ENCODE measurements at regions not wholly inside any gene's neighbourhood (a gene's known extent, or its start where the extent isn't known, plus 50 kb on each side); places are given as distances from the start of the nearest gene placed in this dataset.

- no peak overlapping the region for H2AFZ ChIP-seq (ENCODE audit: insufficient read depth, low read depth, low read length, poor library complexity, severe bottlenecking)
- H4K20me1 ChIP-seq (ENCODE audit: control insufficient read depth, insufficient read depth, low read length, poor library complexity, severe bottlenecking): no peaks in the 10 kb centered on the region
- Mint-ChIP-seq H3K4me1 (no peaks in the 10 kb centered on the region), H3K27ac (no peak overlapping the region), H3K27me3 (no peaks in the 10 kb centered on the region), H3K4me3 (no peak overlapping the region), H3K9me3 (ENCODE audit: insufficient read depth) (no peaks in the 10 kb centered on the region)
- DNase-seq (no peak), ATAC-seq (ENCODE audit: low read depth) (no peak)
- POLR2A ChIA-PET: no interaction called here
- TF ChIP-seq EZH2 (IDR thresholded peaks at IDR 0.05; ENCODE audit: borderline replicate concordance, insufficient read depth, low read depth, low read length, poor library complexity, severe bottlenecking) (no peak), CTCF (IDR thresholded peaks at IDR 0.05) (no peak)
- no peaks in the 10 kb centered on the region for H3K27me3 ChIP-seq (replicated peaks in 1 of 4; ENCODE audit: control extremely low read depth in 1 of 4, control insufficient read depth in 3 of 4, insufficient read depth in 4 of 4, low read length in 3 of 4)
- H3K9ac ChIP-seq (ENCODE audit: low read length): no peak overlapping the region
- CTCF ChIA-PET: no interaction called here
- H3K36me3 ChIP-seq (replicated peaks in 1 of 2; ENCODE audit: control extremely low read depth in 1 of 2, control insufficient read depth in 1 of 2, extremely low read depth in 1 of 2, insufficient read depth in 2 of 2, low read length in 1 of 2): no peaks in the 10 kb centered on the region
- no peaks in the 10 kb centered on the region for H3K79me2 ChIP-seq (ENCODE audit: control insufficient read depth, insufficient read depth, low read length)
- no peak overlapping the region for H3K4me2 ChIP-seq (replicated peaks; ENCODE audit: low read depth, low read length, poor library complexity, severe bottlenecking)
- intact Hi-C loops (cut with micrococcal nuclease): no loop called here
- H3K4me3 ChIP-seq (ENCODE audit: control extremely low read depth in 1 of 5, extremely low read depth in 1 of 5, insufficient read depth in 1 of 5, low read depth in 2 of 5, low read length in 4 of 5): no peak overlapping the region
- H3K9me3 ChIP-seq (ENCODE audit: control extremely low read depth in 1 of 3, control insufficient read depth in 2 of 3, insufficient read depth in 1 of 3, low read length in 2 of 3): no peaks in the 10 kb centered on the region
- no peaks in the 10 kb centered on the region for H3K4me1 ChIP-seq (ENCODE audit: control insufficient read depth in 2 of 2, insufficient read depth in 2 of 2, low read length in 2 of 2)
- WGBS (ENCODE audit: insufficient coverage): no CpG with 5 or more reads among the region's 3 CpGs
- H3K27ac ChIP-seq (ENCODE audit: low read length in 2 of 2): no peak overlapping the region
Measured at GRCh38 chr12:91252341-91252740, 69.7 kb upstream of the DCN start.

GRCh38 chr12:91250273-91250665 is 67.7 kb upstream of the DCN start:
- H3K36me3 ChIP-seq (replicated peaks in 1 of 2; ENCODE audit: control extremely low read depth in 1 of 2, control insufficient read depth in 1 of 2, extremely low read depth in 1 of 2, insufficient read depth in 2 of 2, low read length in 1 of 2): no peaks in the 10 kb centered on the region
- Mint-ChIP-seq H3K4me1 (no peaks in the 10 kb centered on the region), H3K9me3 (ENCODE audit: insufficient read depth) (no peaks in the 10 kb centered on the region), H3K4me3 (no peak overlapping the region), H3K27me3 (no peaks in the 10 kb centered on the region), H3K27ac (no peak overlapping the region)
- H3K4me1 ChIP-seq (ENCODE audit: control insufficient read depth in 2 of 2, insufficient read depth in 2 of 2, low read length in 2 of 2): no peaks in the 10 kb centered on the region
- ATAC-seq (ENCODE audit: low read depth): no peak
- WGBS (ENCODE audit: insufficient coverage): 80% methylated on average over 1 of the region's 2 CpGs
- intact Hi-C loops (cut with micrococcal nuclease): no loop called here
- no peak overlapping the region for H3K27ac ChIP-seq (ENCODE audit: low read length in 2 of 2)
- H3K4me3 ChIP-seq (ENCODE audit: control extremely low read depth in 1 of 5, extremely low read depth in 1 of 5, insufficient read depth in 1 of 5, low read depth in 2 of 5, low read length in 4 of 5): no peak overlapping the region
- no peaks in the 10 kb centered on the region for H3K79me2 ChIP-seq (ENCODE audit: control insufficient read depth, insufficient read depth, low read length)
- ChIA-PET CTCF (no interaction called here), POLR2A (no interaction called here)
- no peak overlapping the region for H3K4me2 ChIP-seq (replicated peaks; ENCODE audit: low read depth, low read length, poor library complexity, severe bottlenecking)
- H4K20me1 ChIP-seq (ENCODE audit: control insufficient read depth, insufficient read depth, low read length, poor library complexity, severe bottlenecking): no peaks in the 10 kb centered on the region
- TF ChIP-seq CTCF (IDR thresholded peaks at IDR 0.05) (no peak), EZH2 (IDR thresholded peaks at IDR 0.05; ENCODE audit: borderline replicate concordance, insufficient read depth, low read depth, low read length, poor library complexity, severe bottlenecking) (no peak)
- DNase-seq: no peak
- no peak overlapping the region for H2AFZ ChIP-seq (ENCODE audit: insufficient read depth, low read depth, low read length, poor library complexity, severe bottlenecking)
- no peak overlapping the region for H3K9ac ChIP-seq (ENCODE audit: low read length)
- no peaks in the 10 kb centered on the region for H3K27me3 ChIP-seq (replicated peaks in 1 of 4; ENCODE audit: control extremely low read depth in 1 of 4, control insufficient read depth in 3 of 4, insufficient read depth in 4 of 4, low read length in 3 of 4)
- no peaks in the 10 kb centered on the region for H3K9me3 ChIP-seq (ENCODE audit: control extremely low read depth in 1 of 3, control insufficient read depth in 2 of 3, insufficient read depth in 1 of 3, low read length in 2 of 3)
